22Rv1 (cell line): ENCODE measurements at regions not wholly inside any gene's neighbourhood (a gene's known extent, or its start where the extent isn't known, plus 50 kb on each side); places are given as distances from the start of the nearest gene placed in this dataset.

Source experiments
- H3K27ac ChIP-seq: fragments of 450-650 bp; 2 replicates; pipeline ENCODE4 v1.5.1; 2017
- ZFX ChIP-seq: fragments of 450-650 bp; IDR thresholded peaks from 2 replicates; pipeline ENCODE4 v1.6.1; 2017; ENCODE audit warnings: antibody characterized with exemption, borderline replicate concordance
- TF ChIP-seq, protein P1 (sequence below): fragments of 450-650 bp; IDR thresholded peaks from 2 replicates; pipeline ENCODE4 v1.5.1; 2017; ENCODE audit warnings: mild to moderate bottlenecking

DNA sequence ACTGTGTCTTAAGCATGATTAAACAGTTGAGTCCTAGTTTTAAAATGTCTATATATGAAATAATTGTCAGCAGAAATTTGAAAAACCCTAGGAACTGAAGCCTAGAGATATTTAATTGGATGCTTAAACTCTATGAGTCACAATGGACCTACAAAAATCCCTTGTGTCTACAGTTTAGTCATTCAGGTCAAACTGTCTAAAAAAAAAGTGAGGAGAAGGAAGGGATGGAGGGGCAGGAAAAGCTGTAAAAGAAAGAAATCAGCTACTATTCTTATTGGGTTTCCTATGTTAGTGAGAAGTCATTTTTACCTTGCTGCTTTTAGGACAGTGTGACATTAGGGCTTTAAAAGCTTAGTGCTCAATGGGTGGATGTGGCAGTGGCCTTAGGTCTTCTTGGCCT lies 406.1 kb upstream of the FZD8 start:
- TF ChIP-seq ZFX, result no peak
- TF ChIP-seq, protein P1, sequence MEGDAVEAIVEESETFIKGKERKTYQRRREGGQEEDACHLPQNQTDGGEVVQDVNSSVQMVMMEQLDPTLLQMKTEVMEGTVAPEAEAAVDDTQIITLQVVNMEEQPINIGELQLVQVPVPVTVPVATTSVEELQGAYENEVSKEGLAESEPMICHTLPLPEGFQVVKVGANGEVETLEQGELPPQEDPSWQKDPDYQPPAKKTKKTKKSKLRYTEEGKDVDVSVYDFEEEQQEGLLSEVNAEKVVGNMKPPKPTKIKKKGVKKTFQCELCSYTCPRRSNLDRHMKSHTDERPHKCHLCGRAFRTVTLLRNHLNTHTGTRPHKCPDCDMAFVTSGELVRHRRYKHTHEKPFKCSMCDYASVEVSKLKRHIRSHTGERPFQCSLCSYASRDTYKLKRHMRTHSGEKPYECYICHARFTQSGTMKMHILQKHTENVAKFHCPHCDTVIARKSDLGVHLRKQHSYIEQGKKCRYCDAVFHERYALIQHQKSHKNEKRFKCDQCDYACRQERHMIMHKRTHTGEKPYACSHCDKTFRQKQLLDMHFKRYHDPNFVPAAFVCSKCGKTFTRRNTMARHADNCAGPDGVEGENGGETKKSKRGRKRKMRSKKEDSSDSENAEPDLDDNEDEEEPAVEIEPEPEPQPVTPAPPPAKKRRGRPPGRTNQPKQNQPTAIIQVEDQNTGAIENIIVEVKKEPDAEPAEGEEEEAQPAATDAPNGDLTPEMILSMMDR, result no peak
- no peak overlapping the region for H3K27ac ChIP-seq

DNA sequence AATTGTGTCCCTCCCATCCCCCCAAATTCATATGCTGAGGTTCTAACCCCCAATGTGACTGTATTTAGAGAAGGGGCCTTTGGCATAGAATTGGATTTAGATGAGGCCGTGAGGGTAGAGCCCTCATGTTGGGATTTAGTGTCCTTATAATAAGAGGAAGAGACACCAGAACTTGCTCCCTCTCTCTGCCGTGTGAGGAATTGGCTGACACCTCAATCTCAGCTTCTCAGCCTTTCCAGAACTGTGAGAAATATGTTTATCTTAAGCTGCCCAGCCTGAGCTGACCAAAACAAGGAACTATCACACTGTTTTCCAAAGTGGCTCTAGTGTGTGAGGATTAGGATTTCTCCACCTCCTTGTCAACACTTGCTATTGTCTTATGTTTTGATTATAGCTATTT lies 400.0 kb upstream of the FZD8 start:
- H3K27ac ChIP-seq, result no peak overlapping the region
- TF ChIP-seq ZFX, result no peak

DNA sequence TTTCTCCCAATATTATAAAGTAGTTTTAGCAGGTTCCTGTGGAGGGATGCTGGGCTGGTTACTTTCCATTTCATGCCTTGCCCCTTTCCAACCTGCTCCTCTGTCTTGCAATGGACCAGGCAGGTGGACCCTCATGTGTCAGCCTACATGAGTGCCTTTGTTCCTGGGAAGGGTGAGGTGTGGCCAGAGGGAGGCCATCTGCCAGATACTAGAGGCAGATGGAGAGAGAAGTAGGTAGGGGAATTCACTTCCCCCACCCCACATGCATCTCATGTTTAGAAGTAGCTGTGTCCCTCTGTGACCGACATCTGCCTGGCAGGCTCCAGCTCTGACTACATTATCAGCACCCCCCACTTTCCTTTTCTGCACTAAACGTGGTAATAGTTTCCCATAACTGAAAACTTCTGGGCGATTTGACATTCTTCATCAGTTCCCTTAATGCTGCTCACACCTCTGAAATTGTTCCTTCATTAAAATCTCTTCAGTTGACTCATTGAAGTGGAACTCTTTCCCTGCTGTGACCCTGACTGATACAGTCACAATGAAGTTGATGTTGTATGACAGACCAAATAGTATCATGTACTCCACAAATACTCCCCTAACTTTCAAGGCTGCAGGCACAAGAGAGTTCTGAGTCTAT lies 396.3 kb upstream of the FZD8 start:
- TF ChIP-seq, protein P1, result no peak
- no peak for TF ChIP-seq ZFX
- H3K27ac ChIP-seq, result no peak overlapping the region

DNA sequence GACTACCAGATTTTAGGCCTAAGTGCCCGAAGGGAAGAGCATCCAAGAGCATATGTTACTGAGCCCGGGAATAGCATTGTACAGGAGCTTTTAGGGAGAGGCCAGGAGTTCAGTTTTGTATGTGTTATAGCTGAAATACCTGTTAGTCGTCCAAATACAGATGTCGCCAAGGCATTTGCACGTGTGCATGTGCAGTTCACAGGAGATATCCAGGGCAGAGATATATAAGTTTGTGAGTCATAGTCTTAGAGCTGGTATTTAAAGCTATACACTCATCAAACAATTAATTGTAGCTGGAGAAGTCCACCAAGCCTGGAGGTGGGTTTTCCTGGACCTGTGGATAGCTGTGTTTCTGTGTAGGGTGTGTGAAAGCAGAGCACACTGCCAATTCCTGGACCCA lies 394.0 kb upstream of the FZD8 start:
- no peak overlapping the region for H3K27ac ChIP-seq
- TF ChIP-seq, protein P1, result no peak
- no peak for TF ChIP-seq ZFX

DNA sequence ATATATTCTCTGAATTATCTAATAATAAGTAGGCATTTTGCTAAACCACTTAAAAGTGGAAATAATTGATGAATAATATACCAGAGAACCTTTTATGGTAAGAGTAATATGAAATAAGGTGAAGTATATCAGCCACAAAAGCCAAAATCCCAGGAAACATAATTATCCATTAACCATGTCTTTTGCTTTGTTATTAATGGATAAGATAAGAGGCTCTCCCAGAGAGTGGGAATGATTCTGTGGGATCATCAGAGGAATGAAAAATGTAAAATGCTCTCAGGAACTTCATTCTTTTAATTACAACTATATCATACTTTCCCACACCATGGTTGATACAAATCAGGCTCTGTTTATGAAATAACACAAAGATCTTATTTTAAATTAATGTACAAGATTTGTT lies 391.7 kb upstream of the FZD8 start:
- H3K27ac ChIP-seq, result no peak overlapping the region
- no peak for TF ChIP-seq ZFX
- TF ChIP-seq, protein P1, result no peak

DNA sequence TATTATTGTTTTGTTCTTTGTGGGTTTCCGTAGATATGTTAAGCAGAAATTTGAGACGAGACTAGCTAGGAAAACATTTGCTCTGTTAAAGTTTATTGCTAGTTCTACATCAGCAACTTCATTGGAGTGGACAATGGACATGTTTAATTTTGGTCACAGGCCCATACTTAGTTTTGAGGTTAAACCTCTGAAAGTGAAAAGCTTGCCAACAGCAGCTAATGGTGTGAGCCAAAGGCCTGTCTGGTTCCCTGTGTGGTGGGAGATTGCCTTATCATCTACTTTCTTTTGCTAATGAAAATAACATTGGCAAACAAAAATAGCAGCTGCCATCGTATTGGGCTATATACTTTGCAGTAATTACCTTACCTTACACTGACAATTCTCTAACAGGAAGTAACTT lies 388.4 kb upstream of the FZD8 start:
- no peak overlapping the region for H3K27ac ChIP-seq
- TF ChIP-seq, protein P1, result no peak
- no peak for TF ChIP-seq ZFX

DNA sequence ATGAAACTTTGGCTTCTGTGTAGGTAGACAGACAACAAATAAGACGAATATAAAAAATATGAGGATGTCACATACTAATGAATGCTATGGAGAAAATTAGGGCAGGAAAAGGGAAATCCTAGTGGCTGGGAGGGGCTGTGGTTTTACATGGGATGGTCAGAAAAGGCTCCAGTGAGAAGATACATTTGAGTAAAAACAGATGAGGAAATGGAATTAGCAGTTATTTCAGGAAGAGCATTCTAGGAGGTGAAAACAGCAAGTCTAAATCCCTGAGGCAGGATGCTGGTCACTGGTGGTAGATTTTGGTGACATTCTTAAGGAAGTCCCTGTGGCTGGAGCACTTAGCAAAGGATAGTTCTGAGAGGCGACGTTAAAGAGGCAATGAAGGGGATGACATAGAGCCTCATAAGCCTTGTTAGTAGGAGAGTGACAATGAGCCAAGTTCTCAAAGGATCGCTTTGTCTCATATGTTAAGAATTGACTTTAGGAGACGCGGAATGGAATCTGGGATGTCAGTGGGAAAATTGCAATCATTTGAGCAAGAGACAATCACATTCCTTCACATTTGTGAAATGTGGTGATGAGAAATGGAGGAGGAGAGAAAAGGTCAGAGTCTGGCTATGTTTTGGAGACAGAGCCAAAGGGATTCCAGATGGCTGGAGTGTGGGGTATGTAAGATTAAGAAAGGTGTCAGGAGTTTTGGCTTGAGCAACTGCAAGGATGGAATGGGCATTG lies 384.7 kb upstream of the FZD8 start:
- TF ChIP-seq, protein P1, result no peak
- H3K27ac ChIP-seq, result no peak overlapping the region

DNA sequence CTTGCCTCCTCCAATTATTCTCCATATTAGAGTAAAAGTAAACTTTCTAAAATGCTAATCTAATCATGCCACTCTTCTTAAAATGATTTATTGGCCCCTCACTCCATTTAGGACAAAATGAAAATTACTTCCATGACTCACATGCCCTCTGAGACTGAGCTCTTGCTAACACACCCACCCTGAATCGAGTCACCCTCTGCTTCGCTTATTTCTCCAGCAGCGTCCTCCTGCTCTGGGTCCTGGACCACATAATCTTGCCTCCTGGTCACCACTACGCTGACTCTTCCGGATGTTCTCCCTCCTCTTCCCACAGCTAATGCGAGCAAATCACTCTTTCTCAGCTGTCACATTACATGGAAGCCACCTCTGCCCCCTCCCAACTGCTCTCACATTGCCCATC lies 384.0 kb upstream of the FZD8 start:
- no peak for TF ChIP-seq ZFX
- TF ChIP-seq, protein P1, result no peak
- H3K27ac ChIP-seq, result no peak overlapping the region
